GM21619 (cell line): ENCODE measurements at regions not wholly inside any gene's neighbourhood (a gene's known extent, or its start where the extent isn't known, plus 50 kb on each side); places are given as distances from the start of the nearest gene placed in this dataset.
"Not testable (repeated sequence)": the region's sequence is repeated elsewhere in the genome, so short reads cannot be mapped to it uniquely, and the experiment has no call there.

Experiments
- ATAC-seq: cut with Tn5 transposase; IDR thresholded peaks from one replicate; pipeline ENCODE4 v1.9.1; 2021; ENCODE audit not compliant: unreplicated experiment

GRCh38 chr5:42950116-42950455, 90.0 kb downstream of the ANXA2R start:
- ATAC-seq: no peak

- ATAC-seq: peak; percentile 59
These were observed 90.6 kb downstream of the ANXA2R start for GRCh38 chr5:42949348-42950115.

DNA sequence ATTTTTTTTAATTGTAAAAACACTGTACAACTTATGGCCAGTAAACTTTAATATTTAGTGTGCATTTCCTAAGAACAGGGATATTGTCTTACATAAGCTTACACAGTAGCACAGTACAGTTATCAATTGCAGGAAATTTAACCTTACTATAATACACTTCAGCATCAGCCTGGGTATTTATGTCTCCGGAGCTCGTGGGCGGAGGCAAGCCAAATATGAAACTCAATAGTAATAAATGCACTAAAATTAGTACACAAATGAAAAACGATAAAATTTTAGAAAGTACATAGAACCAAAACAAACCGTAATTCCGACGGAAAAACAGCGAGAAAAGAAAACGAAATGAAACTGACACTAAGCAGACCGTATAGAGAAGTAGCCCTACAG, 91.2 kb downstream of the ANXA2R start:
- no peak for ATAC-seq

DNA sequence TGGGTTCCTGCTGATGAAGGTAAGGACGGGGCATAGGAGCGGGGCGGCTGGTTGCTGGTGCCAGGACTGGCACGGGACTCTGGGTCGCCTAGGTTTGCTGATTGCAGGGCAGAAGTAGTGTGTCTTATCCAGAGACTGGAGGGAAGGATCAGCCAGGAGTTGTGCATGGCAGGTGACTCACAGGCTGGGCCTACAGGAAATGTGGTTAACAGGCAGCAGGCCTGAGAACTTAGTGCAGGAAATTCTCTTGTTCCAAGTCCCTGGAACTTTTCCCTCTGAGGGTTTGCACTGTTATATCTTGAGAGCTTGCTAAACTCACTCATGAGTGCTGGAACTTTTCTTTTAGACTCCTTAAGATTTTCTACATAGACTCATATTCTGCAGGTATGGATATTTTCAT, 95.1 kb downstream of the ANXA2R start:
- ATAC-seq: no peak

GRCh38 chr5:42943931-42944631, 96.0 kb downstream of the ANXA2R start:
- ATAC-seq: no peak

DNA sequence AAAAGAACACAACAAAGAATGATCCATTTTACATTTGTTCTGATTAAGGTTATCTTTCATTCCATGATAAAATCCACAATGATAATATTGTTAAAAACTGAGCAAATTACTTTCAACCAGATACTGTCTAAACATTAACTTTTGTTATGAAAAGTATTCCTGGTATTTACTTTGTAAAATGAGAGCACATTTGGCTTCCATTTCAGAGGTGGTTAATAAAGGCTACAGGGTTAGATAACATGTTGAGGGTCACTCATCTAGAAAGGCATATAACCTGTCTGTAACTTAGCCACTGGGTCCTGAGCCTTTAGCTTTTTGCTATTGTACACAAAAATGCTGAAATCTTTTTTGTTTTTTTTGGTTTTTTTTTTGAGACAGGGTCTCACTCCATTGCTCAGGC, 99.3 kb downstream of the ANXA2R start:
- ATAC-seq: no peak

- not testable (repeated sequence) for ATAC-seq
These were observed 108.1 kb downstream of the ANXA2R start for GRCh38 chr5:42932011-42932410.

- not testable (repeated sequence) for ATAC-seq
These were observed 108.7 kb downstream of the ANXA2R start for GRCh38 chr5:42931451-42931850.

DNA sequence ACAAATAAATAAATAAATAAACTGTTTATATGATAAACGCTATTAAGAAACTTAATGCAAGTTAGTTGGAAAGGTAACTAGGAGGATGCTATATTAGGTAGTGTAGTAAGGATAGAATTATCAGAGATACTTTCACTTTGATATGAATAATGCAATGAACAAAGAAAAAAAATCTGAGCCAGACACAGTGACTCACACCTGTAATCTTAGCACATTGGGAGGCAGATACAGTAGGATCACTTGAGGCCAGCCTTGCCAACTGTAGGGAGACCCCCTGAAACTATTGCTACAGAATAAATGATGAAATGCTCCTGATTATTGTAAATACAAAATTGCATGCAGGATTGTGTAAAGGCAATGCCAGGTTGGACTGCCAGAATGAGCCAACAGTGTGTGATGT, 109.2 kb downstream of the ANXA2R start:
- no peak for ATAC-seq

DNA sequence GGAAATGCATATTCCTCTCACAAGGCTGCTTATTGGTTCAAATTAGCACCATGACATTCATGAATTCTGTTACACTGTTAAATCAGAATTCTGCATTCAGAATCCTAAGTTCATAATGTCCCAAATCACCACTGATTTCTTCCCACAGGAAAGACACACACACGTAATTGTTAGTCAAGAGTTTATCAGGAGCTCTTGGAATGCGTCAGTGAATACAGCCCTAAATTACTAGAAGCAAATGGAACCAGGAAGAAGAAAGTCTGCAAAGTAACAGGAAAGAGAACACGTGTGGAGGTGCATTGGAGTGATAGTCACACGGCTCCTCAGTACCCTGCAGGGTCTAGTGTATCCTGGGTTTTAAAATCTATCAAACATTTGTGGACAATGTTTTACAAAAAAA, 110.2 kb downstream of the ANXA2R start:
- ATAC-seq: no peak

GRCh38 chr5:42927730-42928129, 112.4 kb downstream of the ANXA2R start:
- peak; percentile 87 for ATAC-seq

- ATAC-seq: no peak
These were observed 113.0 kb upstream of the SELENOP start for GRCh38 chr5:42924686-42925085.

GRCh38 chr5:42924226-42924625, 112.5 kb upstream of the SELENOP start:
- ATAC-seq: no peak

DNA sequence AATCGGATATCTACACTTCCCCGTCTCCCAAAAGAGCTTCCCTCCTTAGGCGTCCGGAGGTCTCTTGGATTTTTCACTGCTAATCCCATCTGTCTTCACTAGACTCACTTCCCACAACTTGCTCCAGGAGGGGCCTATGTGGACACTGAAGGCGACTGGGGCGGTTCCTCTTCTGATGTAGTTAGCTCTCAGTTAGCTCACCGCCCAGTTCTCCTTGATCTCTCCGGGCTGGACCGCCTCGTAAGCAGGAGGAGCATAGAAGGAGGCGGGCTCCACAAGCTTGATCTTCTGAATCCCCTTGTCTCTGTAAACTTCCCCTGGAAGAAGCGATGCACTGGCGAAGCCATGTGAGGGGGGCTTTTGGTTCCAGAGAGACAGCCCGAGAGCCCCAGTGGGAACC, 112.0 kb upstream of the SELENOP start:
- ATAC-seq: no peak

DNA sequence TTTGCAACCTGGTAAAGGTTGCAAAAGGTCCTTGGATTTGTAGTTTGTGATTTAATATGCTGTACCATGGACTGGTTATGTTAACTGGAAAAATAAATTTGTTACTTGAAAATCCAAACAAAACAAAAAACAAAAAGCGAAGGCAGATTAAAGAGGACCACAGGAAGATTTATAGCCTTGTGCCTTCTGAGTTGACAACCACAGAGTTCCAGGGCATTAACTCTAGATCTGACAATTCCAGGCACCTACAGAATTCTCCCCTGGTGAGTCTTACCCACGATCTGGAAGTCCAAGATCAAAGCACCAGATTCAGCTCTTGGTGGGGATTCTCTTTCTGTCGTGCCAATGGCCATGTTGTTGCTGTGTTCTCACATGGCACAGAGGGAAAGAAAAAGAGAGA, 107.9 kb upstream of the SELENOP start:
- no peak for ATAC-seq

DNA sequence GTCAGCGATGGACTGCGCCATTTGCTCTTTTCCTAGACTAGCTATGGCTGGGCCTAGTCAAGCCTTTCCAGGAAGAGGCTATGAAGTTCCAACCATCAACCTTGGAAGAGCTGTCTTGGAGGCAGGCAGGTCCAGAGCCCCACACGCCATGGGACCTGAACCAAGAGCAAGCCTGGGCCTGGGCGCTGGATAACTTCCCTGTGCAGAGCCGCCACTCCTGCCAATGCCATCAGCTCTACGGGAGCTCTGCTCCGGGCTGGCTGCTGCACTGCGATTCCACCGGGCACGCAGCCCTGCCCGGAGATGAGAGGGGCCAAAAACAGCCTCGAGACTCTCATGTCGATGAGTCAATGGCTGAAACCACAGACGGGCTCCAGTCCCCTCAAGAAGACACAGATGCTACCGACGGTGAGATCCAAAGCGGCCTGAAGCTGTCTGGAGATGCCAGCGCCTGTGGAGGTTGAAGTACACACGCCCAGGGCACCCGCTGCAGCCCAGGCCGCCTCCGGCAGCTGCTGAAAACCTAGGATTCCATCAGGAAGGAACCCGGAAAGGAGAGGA, 103.7 kb upstream of the SELENOP start:
- ATAC-seq: no peak

GRCh38 chr5:42912184-42912798, 100.6 kb upstream of the SELENOP start:
- no peak for ATAC-seq

- peak; percentile 91 for ATAC-seq
These were observed 97.1 kb upstream of the SELENOP start for GRCh38 chr5:42908509-42909488.

GRCh38 chr5:42908086-42908485, 96.4 kb upstream of the SELENOP start:
- ATAC-seq: no peak

GRCh38 chr5:42905827-42906226, 94.1 kb upstream of the SELENOP start:
- no peak for ATAC-seq

DNA sequence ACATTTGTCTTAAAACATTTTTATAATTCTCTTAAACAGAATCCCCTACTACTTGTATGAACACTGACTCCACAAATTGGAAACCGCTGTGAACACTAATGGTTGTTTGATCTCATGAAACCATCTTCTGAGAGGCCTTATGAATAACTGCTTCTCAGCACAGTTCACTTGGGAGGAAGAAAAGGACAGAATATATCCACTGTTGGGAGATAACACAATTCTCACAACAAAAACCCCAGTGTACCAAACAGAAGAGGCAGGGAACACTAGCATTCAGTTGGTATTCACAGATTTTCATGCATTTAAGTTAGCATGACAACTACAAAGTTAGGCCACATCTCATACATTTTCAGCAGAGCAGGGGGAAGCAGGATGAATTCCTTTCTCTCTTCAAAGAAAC, 89.0 kb upstream of the SELENOP start:
- ATAC-seq: no peak
